HepG2 (cell line): ENCODE measurements at regions not wholly inside any gene's neighbourhood (a gene's known extent, or its start where the extent isn't known, plus 50 kb on each side); places are given as distances from the start of the nearest gene placed in this dataset.

Experiments used
- ATAC-seq: fragments of 200-7000 bp; cut with Tn5 transposase; 3 replicates; pipeline ENCODE4 v1.9.1; 2020; ENCODE audit warnings: mild to moderate bottlenecking, moderate library complexity
- BruUV-seq: library from RNA; stranded (reverse); fragments of 400-500 nt; replicated peaks from 2 replicates; lab custom pipeline; 2021; lab: Mats Ljungman, UMichigan
- CTCF ChIA-PET: fragments of 300-600 bp; formaldehyde crosslinking; extraction: SDS; loops from one replicate; lab custom pipeline; 2021; ENCODE audit warnings: low total read pairs, inconsistent platforms, low intra/inter-chr PET ratio; lab: Yijun Ruan, JAX
- POLR2A ChIA-PET: fragments of 350-600 bp; sonication (Branson Sonifier 250); formaldehyde crosslinking; loops from one replicate; lab custom pipeline; 2020; ENCODE audit warnings: antibody characterized with exemption, inconsistent platforms; lab: Yijun Ruan, JAX
- DNase-seq: peaks from one replicate; pipeline ENCODE4 v3.0.0-alpha.2; 2015; ENCODE audit warnings: low spot score
- FAIRE-seq: peaks from 3 replicates; lab custom pipeline; 2011; peaks lifted over from hg19 to GRCh38; lab: Jason Lieb, UNC
- H2AFZ ChIP-seq: one replicate; pipeline ENCODE4 v1.6.1; 2011; ENCODE audit warnings: low read length, inconsistent platforms
- H3K27ac ChIP-seq: fragments of 300-600 bp; 3 replicates; pipeline ENCODE4 v1.8.0; 2011; ENCODE audit warnings: mixed run types, mild to moderate bottlenecking, mixed read lengths, low read length, inconsistent platforms; ENCODE audit not compliant: insufficient read depth; ENCODE audit errors: extremely low read length
- H3K27me3 ChIP-seq, 2 experiments: fragments of 200-600 bp in 1 of 2; 2 replicates in 1 of 2; 3 replicates in 1 of 2; pipeline versions ENCODE4 v1.6.0 to v1.8.0; 2011; ENCODE audit warnings: low read length in 2 of 2, mild to moderate bottlenecking in 2 of 2, moderate library complexity in 2 of 2, inconsistent platforms in 1 of 2; ENCODE audit not compliant: insufficient read depth in 2 of 2, control insufficient read depth in 1 of 2
- H3K36me3 ChIP-seq, 2 experiments: fragments of 200-600 bp in 1 of 2; replicated peaks in 1 of 2; 2 replicates in 1 of 2; 3 replicates in 1 of 2; pipeline versions ENCODE4 v1.5.1 to v1.8.0; 2011; ENCODE audit warnings: low read length in 2 of 2, inconsistent platforms in 1 of 2; ENCODE audit not compliant: insufficient read depth in 2 of 2, control insufficient read depth in 1 of 2
- H3K4me1 ChIP-seq: 2 replicates; pipeline ENCODE4 v1.5.1; 2012; ENCODE audit warnings: low read length, inconsistent platforms; ENCODE audit not compliant: insufficient read depth
- H3K4me2 ChIP-seq: 2 replicates; pipeline ENCODE4 v1.6.0; 2011; ENCODE audit warnings: low read depth, low read length, inconsistent platforms
- H3K4me3 ChIP-seq, 3 experiments: fragments of 200-600 bp in 1 of 3; sonication (generic), shearing (Covaris generic) in 1 of 3; replicated peaks in 1 of 3; 2 replicates each; pipeline ENCODE4 v1.5.1; 2011 to 2016; ENCODE audit warnings: low read length in 3 of 3, inconsistent platforms in 2 of 3, low read depth in 2 of 3, mild to moderate bottlenecking in 2 of 3, control low read depth in 1 of 3, mixed read lengths in 1 of 3; ENCODE audit not compliant: insufficient read depth in 1 of 3
- H3K79me2 ChIP-seq: one replicate; pipeline ENCODE4 v1.6.1; 2011; ENCODE audit warnings: low read length, inconsistent platforms; ENCODE audit not compliant: insufficient read depth
- H3K9ac ChIP-seq: 2 replicates; pipeline ENCODE4 v1.6.0; 2011; ENCODE audit warnings: mild to moderate bottlenecking, low read depth, low read length, inconsistent platforms; ENCODE audit not compliant: insufficient read depth
- H3K9me3 ChIP-seq: 2 replicates; pipeline ENCODE4 v1.5.1; 2012; ENCODE audit warnings: mild to moderate bottlenecking, low read length
- H4K20me1 ChIP-seq: 2 replicates; pipeline ENCODE4 v1.6.0; 2011; ENCODE audit warnings: inconsistent platforms, mild to moderate bottlenecking, low read length, moderate library complexity; ENCODE audit not compliant: insufficient read depth
- GATAD1 ChIP-seq: IDR thresholded peaks from 2 replicates; pipeline ENCODE4 v1.6.1; 2016; ENCODE audit warnings: missing genetic modification reagents, missing compliant biosample characterization
- GFI1 ChIP-seq: sonication (generic); formaldehyde crosslinking; IDR thresholded peaks from 2 replicates; pipeline ENCODE4 v1.5.0; 2020; ENCODE audit warnings: missing genetic modification reagents, mild to moderate bottlenecking, borderline replicate concordance
- MAFF ChIP-seq: IDR thresholded peaks from 2 replicates; pipeline ENCODE4 v1.6.1; 2011; ENCODE audit warnings: low read depth, low read length, improper control_type of control experiment
- MAFK ChIP-seq, 2 experiments: IDR thresholded peaks in 1 of 2; conservative IDR thresholded peaks in 1 of 2; 2 replicates each; pipeline ENCODE4 v1.6.1; 2011; ENCODE audit warnings: improper control_type of control experiment in 2 of 2, low read length in 2 of 2
- ZNF232 ChIP-seq: sonication (generic); formaldehyde crosslinking; IDR thresholded peaks from 2 replicates; pipeline ENCODE4 v1.4.0; 2020; ENCODE audit warnings: missing genetic modification reagents, borderline replicate concordance
- ZNF235 ChIP-seq: sonication (generic); formaldehyde crosslinking; IDR thresholded peaks from 2 replicates; pipeline ENCODE4 v1.8.1; 2023; ENCODE audit warnings: mild to moderate bottlenecking, missing genetic modification reagents, borderline replicate concordance
- WGBS: methylation state at CpG from one replicate; pipeline ENCODE4 v1.1.6; 2017; ENCODE audit warnings: low lambda C conversion rate; 5-methylcytosine and 5-hydroxymethylcytosine counted together
- in situ Hi-C: cut with HindIII; loops from 2 replicates; pipeline ENCODE4 v1.10.0; 2017; ENCODE audit warnings: low pct_unique_long_range_greater_than_20kb; ENCODE audit not compliant: extremely low pct_ligation_motif_present
- intact Hi-C: fragments of 100-400 bp; cut with micrococcal nuclease; formaldehyde crosslinking; loops from one replicate; pipeline ENCODE4 v1.10.0; 2022; ENCODE audit not compliant: unreplicated experiment
- TF ChIP-seq, protein P1 (sequence below): sonication (generic); formaldehyde crosslinking; IDR thresholded peaks from 2 replicates; pipeline ENCODE4 v1.4.0; 2020; ENCODE audit warnings: mild to moderate bottlenecking, missing genetic modification reagents

DNA sequence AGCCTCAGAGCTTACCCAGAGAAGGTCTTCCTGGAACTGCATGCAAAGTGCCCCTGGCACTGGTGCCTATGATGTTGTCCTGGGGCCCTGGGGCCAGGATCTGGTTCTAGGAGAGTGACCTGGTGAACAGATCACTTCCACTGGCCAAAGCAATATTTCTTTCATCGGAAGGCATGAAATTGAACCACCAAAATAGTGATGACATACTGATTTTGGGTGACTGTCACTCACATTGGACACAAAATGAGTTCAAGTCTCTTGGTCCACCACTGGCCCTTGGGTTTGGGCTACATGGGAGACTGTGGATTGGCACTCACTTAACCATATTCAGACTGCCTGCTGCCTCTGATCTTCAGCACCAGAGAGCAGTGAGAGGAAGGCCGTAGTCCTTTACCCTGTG is 549.3 kb upstream of the PPP2R3A start:
- no peak overlapping the region for H2AFZ ChIP-seq
- no peaks in the 10 kb centered on the region for H3K36me3 ChIP-seq
- FAIRE-seq, result no peak
- no peaks in the 10 kb centered on the region for H4K20me1 ChIP-seq
- no peak for DNase-seq
- H3K27me3 ChIP-seq, result no peaks in the 10 kb centered on the region; a peak in 1 of 5 replicates
- no peak for ATAC-seq
- H3K79me2 ChIP-seq, result no peaks in the 10 kb centered on the region
- intact Hi-C loops, result no loop called here
- no peak overlapping the region for H3K27ac ChIP-seq
- no peaks in the 10 kb centered on the region for H3K4me1 ChIP-seq
- WGBS, result 0% methylated on average over 2 of the region's 2 CpGs
- H3K9ac ChIP-seq, result no peak overlapping the region
- no peak overlapping the region for H3K4me2 ChIP-seq
- CTCF ChIA-PET, result no interaction called here
- in situ Hi-C loops, result no loop called here
- no peak overlapping the region for H3K4me3 ChIP-seq
- TF ChIP-seq MAFF (peak; percentile 43; the same call in 1 of the 2 replicates), MAFK (conservative IDR thresholded peaks at IDR 0.05 in 1 of 2, IDR thresholded peaks at IDR 0.05 in 1 of 2; ENCODE audit: low read length in 2 of 2) (peak; percentile 59 to 79), ZNF235 (CRISPR knock-in tag) (no peak), GFI1 (CRISPR knock-in tag) (no peak), ZNF232 (CRISPR knock-in tag) (no peak), GATAD1 (CRISPR knock-in tag) (no peak)
- POLR2A ChIA-PET, result no interaction called here
- BruUV-seq, result no TSS peak
- no peaks in the 10 kb centered on the region for H3K9me3 ChIP-seq

DNA sequence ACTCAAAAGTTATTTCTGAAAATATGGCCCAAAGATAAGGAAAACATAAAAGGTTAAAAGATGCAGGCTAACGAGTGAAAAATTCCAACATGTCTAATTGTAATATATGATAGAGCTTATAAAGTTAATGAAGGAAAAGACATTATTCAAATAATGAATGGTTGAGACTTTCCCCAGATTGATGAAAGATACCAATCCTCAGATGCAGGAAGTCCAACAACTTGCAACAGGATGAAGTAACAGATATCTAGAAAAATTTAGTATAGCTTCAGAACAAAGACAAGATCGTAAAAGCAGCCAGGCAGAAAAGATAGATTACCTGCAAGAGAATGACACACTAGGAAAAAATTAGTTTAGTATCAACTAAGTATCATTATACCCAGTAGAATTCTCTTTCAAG is 546.4 kb upstream of the PPP2R3A start:
- ATAC-seq (no peak), DNase-seq (no peak), FAIRE-seq (no peak)
- no peaks in the 10 kb centered on the region for H3K79me2 ChIP-seq
- ChIA-PET POLR2A (no interaction called here), CTCF (no interaction called here)
- no peaks in the 10 kb centered on the region for H3K36me3 ChIP-seq
- no peak overlapping the region for H3K9ac ChIP-seq
- TF ChIP-seq, protein P1, sequence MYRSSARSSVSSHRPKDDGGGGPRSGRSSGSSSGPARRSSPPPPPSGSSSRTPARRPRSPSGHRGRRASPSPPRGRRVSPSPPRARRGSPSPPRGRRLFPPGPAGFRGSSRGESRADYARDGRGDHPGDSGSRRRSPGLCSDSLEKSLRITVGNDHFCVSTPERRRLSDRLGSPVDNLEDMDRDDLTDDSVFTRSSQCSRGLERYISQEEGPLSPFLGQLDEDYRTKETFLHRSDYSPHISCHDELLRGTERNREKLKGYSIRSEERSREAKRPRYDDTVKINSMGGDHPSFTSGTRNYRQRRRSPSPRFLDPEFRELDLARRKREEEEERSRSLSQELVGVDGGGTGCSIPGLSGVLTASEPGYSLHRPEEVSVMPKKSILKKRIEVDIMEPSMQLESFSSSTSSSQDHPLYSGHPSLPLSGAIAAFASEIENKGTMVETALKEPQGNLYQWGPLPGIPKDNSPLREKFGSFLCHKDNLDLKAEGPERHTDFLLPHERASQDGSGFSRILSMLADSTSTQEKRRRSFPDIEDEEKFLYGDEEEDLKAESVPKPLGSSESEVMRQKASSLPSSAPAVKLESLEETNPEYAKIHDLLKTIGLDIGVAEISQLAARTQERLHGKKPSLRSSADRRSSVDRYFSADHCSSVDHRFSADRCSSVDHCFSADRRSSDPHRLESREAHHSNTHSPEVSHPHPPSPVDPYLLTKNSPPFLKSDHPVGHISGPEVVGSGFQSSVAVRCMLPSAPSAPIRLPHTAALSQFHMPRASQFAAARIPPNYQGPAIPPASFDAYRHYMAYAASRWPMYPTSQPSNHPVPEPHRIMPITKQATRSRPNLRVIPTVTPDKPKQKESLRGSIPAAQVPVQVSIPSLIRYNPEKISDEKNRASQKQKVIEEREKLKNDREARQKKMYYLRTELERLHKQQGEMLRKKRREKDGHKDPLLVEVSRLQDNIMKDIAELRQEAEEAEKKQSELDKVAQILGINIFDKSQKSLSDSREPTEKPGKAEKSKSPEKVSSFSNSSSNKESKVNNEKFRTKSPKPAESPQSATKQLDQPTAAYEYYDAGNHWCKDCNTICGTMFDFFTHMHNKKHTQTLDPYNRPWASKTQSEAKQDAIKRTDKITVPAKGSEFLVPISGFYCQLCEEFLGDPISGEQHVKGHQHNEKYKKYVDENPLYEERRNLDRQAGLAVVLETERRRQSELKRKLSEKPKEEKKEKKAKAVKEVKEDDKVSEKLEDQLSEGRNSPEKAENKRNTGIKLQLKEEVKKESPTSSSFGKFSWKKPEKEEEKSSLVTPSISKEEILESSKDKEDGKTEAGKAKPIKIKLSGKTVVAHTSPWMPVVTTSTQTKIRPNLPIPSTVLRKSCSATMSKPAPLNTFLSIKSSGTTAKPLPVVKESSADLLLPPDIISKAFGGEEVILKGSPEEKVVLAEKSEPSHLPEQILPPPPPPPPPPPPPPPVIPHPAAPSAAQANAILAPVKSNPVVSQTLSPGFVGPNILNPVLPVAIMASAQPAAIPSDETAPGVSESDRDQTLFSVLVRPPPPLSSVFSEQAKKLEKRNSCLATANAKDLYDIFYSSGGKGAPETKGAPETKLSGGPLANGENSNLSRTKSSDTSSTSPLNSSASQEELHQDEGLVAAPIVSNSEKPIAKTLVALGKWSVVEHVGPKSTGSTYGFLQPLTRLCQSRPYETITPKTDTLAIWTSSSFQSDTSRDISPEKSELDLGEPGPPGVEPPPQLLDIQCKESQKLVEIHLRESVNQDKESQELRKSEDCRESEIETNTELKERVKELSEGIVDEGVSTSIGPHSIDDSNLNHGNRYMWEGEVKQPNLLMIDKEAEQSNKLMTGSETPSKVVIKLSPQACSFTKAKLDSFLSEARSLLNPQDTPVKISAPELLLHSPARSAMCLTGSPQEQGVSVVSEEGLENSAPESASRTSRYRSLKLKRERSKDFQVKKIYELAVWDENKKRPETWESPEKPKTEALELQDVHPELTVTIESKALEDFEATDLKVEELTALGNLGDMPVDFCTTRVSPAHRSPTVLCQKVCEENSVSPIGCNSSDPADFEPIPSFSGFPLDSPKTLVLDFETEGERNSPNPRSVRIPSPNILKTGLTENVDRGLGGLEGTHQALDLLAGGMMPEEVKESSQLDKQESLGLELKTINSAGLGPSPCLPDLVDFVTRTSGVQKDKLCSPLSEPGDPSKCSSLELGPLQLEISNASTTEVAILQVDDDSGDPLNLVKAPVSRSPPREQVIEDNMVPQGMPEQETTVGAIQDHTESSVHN (CRISPR knock-in tag), result no peak
- no peaks in the 10 kb centered on the region; a peak in 1 of 5 replicates for H3K27me3 ChIP-seq
- H3K4me3 ChIP-seq, result no peak overlapping the region
- intact Hi-C loops, result no loop called here
- no peak overlapping the region for H3K4me2 ChIP-seq
- 3% methylated on average over 2 of the region's 2 CpGs for WGBS
- no TSS peak for BruUV-seq
- no peak overlapping the region for H2AFZ ChIP-seq
- no peaks in the 10 kb centered on the region for H4K20me1 ChIP-seq
- no peaks in the 10 kb centered on the region for H3K9me3 ChIP-seq
- no peak overlapping the region for H3K27ac ChIP-seq
- H3K4me1 ChIP-seq, result no peaks in the 10 kb centered on the region
- in situ Hi-C loops, result no loop called here
